Keratinocyte (primary cell): ENCODE measurements at regions not wholly inside any gene's neighbourhood (a gene's known extent, or its start where the extent isn't known, plus 50 kb on each side); places are given as distances from the start of the nearest gene placed in this dataset.

Experiments used
- DNase-seq: peaks from one replicate; pipeline ENCODE4 v3.0.0-alpha.2; 2011; ENCODE audit warnings: low read depth, missing footprints, low spot score
- FAIRE-seq: peaks from 2 replicates; lab custom pipeline; 2011; peaks lifted over from hg19 to GRCh38; lab: Jason Lieb, UNC
- H2AFZ ChIP-seq: 2 replicates; pipeline ENCODE4 v1.6.0; 2012; ENCODE audit warnings: low read length, control low read depth, inconsistent platforms; ENCODE audit not compliant: control insufficient read depth
- H3K27ac ChIP-seq: 2 replicates; pipeline ENCODE4 v1.5.1; 2011; ENCODE audit warnings: low read length; ENCODE audit not compliant: control insufficient read depth, insufficient read depth
- H3K27me3 ChIP-seq: 3 replicates; pipeline ENCODE4 v1.6.0; 2011; ENCODE audit warnings: low read length; ENCODE audit not compliant: control insufficient read depth, insufficient read depth; ENCODE audit errors: extremely low read depth
- H3K36me3 ChIP-seq, 2 experiments: 2 replicates in 1 of 2; 3 replicates in 1 of 2; pipeline ENCODE4 v1.5.1; 2011; ENCODE audit warnings: low read length in 2 of 2, mild to moderate bottlenecking in 1 of 2; ENCODE audit not compliant: control insufficient read depth in 2 of 2, insufficient read depth in 2 of 2; ENCODE audit errors: extremely low read depth in 1 of 2
- H3K4me1 ChIP-seq: 3 replicates; pipeline ENCODE4 v1.5.1; 2011; ENCODE audit warnings: low read length; ENCODE audit not compliant: control insufficient read depth, insufficient read depth; ENCODE audit errors: extremely low read depth
- H3K4me2 ChIP-seq: 3 replicates; pipeline ENCODE4 v1.6.0; 2011; ENCODE audit warnings: low read depth, low read length; ENCODE audit not compliant: control insufficient read depth, insufficient read depth; ENCODE audit errors: extremely low read depth
- H3K4me3 ChIP-seq, 3 experiments: fragments of 200-600 bp in 1 of 3; sonication (generic) in 1 of 3; 2 replicates in 2 of 3; 3 replicates in 1 of 3; pipeline ENCODE4 v1.5.1; 2011 to 2016; ENCODE audit warnings: low read length in 3 of 3, mild to moderate bottlenecking in 3 of 3, control low read depth in 2 of 3, inconsistent platforms in 1 of 3, low read depth in 1 of 3, mixed read lengths in 1 of 3, mixed run types in 1 of 3, moderate library complexity in 1 of 3; ENCODE audit not compliant: control insufficient read depth in 2 of 3, insufficient read depth in 2 of 3; ENCODE audit errors: extremely low read depth in 1 of 3
- H3K79me2 ChIP-seq: 2 replicates; pipeline ENCODE4 v1.6.0; 2012; ENCODE audit warnings: low read length; ENCODE audit not compliant: control insufficient read depth, insufficient read depth
- H3K9ac ChIP-seq: 3 replicates; pipeline ENCODE4 v1.6.0; 2011; ENCODE audit warnings: low read length; ENCODE audit not compliant: control insufficient read depth, insufficient read depth; ENCODE audit errors: extremely low read depth
- H3K9me1 ChIP-seq: 3 replicates; pipeline ENCODE4 v1.6.0; 2011; ENCODE audit warnings: low read length; ENCODE audit not compliant: control insufficient read depth, insufficient read depth; ENCODE audit errors: extremely low read depth
- H3K9me3 ChIP-seq: 2 replicates; pipeline ENCODE4 v1.5.1; 2012; ENCODE audit warnings: low read depth, low read length; ENCODE audit not compliant: control insufficient read depth
- H4K20me1 ChIP-seq: 3 replicates; pipeline ENCODE4 v1.6.0; 2011; ENCODE audit warnings: low read length; ENCODE audit not compliant: control insufficient read depth, insufficient read depth; ENCODE audit errors: extremely low read depth
- EZH2 ChIP-seq: IDR thresholded peaks from one replicate; pipeline ENCODE4 v1.6.1; 2012; ENCODE audit warnings: inconsistent platforms, mild to moderate bottlenecking, low read length, moderate library complexity
- dilution Hi-C: fragments of 300-500 bp; cut with MboI; formaldehyde crosslinking; loops from one replicate; pipeline ENCODE4 v1.7.0; 2020; ENCODE audit warnings: low sequenced_read_pairs; ENCODE audit not compliant: extremely low pct_ligation_motif_present
- TF ChIP-seq, protein P1 (sequence below), 3 experiments: IDR thresholded peaks in 1 of 3; conservative IDR thresholded peaks in 1 of 3; optimal IDR thresholded peaks in 1 of 3; 2 replicates in 2 of 3; 3 replicates in 1 of 3; pipeline versions ENCODE3 to v1.5.1; 2011; ENCODE audit warnings: low read length in 3 of 3, mild to moderate bottlenecking in 3 of 3, moderate library complexity in 2 of 3, control low read depth in 1 of 3, inconsistent platforms in 1 of 3; ENCODE audit not compliant: insufficient read depth in 2 of 3; ENCODE audit errors: extremely low read depth in 1 of 3

GRCh38 chr2:61718965-61719364 is 134.9 kb downstream of the FAM161A start:
- Histone ChIP-seq H3K36me3 (no peaks in the 10 kb centered on the region), H3K9me1 (no peaks in the 10 kb centered on the region), H3K4me2 (no peak overlapping the region), H3K9ac (no peak overlapping the region), H3K27ac (no peak overlapping the region), H3K4me3 (no peak overlapping the region), H3K9me3 (no peaks in the 10 kb centered on the region), H3K79me2 (no peaks in the 10 kb centered on the region), H4K20me1 (no peaks in the 10 kb centered on the region), H3K4me1 (peaks cover 11% of the 10 kb centered on the region), H2AFZ (no peak overlapping the region), H3K27me3 (no peaks in the 10 kb centered on the region)
- DNase-seq, result no peak
- FAIRE-seq, result no peak
- no peak for TF ChIP-seq EZH2
- TF ChIP-seq, protein P1, sequence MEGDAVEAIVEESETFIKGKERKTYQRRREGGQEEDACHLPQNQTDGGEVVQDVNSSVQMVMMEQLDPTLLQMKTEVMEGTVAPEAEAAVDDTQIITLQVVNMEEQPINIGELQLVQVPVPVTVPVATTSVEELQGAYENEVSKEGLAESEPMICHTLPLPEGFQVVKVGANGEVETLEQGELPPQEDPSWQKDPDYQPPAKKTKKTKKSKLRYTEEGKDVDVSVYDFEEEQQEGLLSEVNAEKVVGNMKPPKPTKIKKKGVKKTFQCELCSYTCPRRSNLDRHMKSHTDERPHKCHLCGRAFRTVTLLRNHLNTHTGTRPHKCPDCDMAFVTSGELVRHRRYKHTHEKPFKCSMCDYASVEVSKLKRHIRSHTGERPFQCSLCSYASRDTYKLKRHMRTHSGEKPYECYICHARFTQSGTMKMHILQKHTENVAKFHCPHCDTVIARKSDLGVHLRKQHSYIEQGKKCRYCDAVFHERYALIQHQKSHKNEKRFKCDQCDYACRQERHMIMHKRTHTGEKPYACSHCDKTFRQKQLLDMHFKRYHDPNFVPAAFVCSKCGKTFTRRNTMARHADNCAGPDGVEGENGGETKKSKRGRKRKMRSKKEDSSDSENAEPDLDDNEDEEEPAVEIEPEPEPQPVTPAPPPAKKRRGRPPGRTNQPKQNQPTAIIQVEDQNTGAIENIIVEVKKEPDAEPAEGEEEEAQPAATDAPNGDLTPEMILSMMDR (optimal IDR thresholded peaks at IDR 0.05 in 1 of 3, IDR thresholded peaks at IDR 0.05 in 1 of 3, conservative IDR thresholded peaks at IDR 0.05 in 1 of 3; ENCODE audit: extremely low read depth in 1 of 3, insufficient read depth in 2 of 3, low read length in 3 of 3), result no peak
- dilution Hi-C loops, result no loop called here

- no peaks in the 10 kb centered on the region for H3K27me3 ChIP-seq
- H3K4me2 ChIP-seq, result no peak overlapping the region
- no peak for DNase-seq
- H2AFZ ChIP-seq, result no peak overlapping the region
- no peak overlapping the region for H3K4me3 ChIP-seq
- H3K79me2 ChIP-seq, result no peaks in the 10 kb centered on the region
- peaks cover 9% of the 10 kb centered on the region for H3K4me1 ChIP-seq
- H3K36me3 ChIP-seq, result no peaks in the 10 kb centered on the region
- dilution Hi-C loops, result no loop called here
- H3K9me1 ChIP-seq, result no peaks in the 10 kb centered on the region
- TF ChIP-seq, protein P1 (optimal IDR thresholded peaks at IDR 0.05 in 1 of 3, IDR thresholded peaks at IDR 0.05 in 1 of 3, conservative IDR thresholded peaks at IDR 0.05 in 1 of 3; ENCODE audit: extremely low read depth in 1 of 3, insufficient read depth in 2 of 3, low read length in 3 of 3), result no peak
- no peak for TF ChIP-seq EZH2
- H3K9ac ChIP-seq, result no peak overlapping the region
- no peak for FAIRE-seq
- no peaks in the 10 kb centered on the region for H4K20me1 ChIP-seq
- H3K9me3 ChIP-seq, result no peaks in the 10 kb centered on the region
- no peak overlapping the region for H3K27ac ChIP-seq
Observed at GRCh38 chr2:61715506-61715905, 138.4 kb downstream of the FAM161A start.
